Hippocampal formation (tissue), 2 donors: ENCODE measurements at regions not wholly inside any gene's neighbourhood (a gene's known extent, or its start where the extent isn't known, plus 50 kb on each side); places are given as distances from the start of the nearest gene placed in this dataset.
"Not testable (repeated sequence)": the region's sequence is repeated elsewhere in the genome, so short reads cannot be mapped to it uniquely, and the experiment has no call there.

Source experiments
- DNase-seq, 2 donors: peaks; one replicate each; lab custom pipeline; 2025; lab: John Stamatoyannopoulos, UW

DNA sequence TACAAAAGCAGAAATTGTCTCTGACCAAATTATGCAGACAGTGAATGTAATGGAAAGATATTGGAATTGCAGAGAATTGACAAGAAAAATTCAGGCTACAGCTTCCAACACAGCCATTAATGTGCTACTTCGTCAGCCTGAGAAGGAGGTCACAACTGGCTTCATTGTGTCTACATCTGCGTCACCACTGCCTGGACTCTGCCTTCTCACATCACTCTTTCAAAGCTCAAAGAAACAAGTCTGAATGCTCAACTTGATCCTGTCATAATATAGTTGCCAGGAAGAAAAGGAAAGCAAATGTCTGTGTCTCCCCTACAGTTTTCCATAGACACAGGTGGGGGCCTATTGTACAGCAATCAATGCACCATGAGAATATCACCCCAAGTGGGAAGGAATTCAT, 806.5 kb upstream of the CDH10 start:
- no peak for DNase-seq

- no peak for DNase-seq
These were observed 803.9 kb upstream of the CDH10 start for GRCh38 chr5:25448646-25449045.

- DNase-seq, result no peak
These were observed 803.4 kb upstream of the CDH10 start for GRCh38 chr5:25448190-25448621.

GRCh38 chr5:25446061-25446420, 801.3 kb upstream of the CDH10 start:
- DNase-seq, result not testable (repeated sequence)

- DNase-seq, result not testable (repeated sequence)
These were observed 800.7 kb upstream of the CDH10 start for GRCh38 chr5:25445381-25446060.

DNA sequence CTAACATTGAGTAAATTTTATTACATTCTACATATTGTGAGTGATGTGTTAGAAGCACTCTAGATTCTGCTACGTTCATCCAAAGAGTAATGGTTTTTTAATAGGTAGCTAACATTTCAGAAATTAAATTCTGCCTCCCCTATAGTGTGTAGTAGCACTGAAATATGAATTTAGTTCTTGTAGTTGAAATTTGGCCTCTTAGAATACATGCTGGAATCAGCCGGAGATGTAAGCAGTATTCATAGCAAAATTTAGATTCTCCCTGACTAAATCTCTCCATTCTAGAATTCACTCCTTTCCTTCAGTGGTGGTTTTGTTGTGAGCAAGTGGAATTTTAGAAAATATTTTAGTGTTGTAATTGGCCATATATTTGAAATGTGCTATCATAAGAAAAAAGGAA, 799.9 kb upstream of the CDH10 start:
- no peak for DNase-seq

GRCh38 chr5:25441810-25442209, 797.0 kb upstream of the CDH10 start:
- no peak for DNase-seq

- no peak for DNase-seq
These were observed 794.2 kb upstream of the CDH10 start for GRCh38 chr5:25439025-25439424.

DNA sequence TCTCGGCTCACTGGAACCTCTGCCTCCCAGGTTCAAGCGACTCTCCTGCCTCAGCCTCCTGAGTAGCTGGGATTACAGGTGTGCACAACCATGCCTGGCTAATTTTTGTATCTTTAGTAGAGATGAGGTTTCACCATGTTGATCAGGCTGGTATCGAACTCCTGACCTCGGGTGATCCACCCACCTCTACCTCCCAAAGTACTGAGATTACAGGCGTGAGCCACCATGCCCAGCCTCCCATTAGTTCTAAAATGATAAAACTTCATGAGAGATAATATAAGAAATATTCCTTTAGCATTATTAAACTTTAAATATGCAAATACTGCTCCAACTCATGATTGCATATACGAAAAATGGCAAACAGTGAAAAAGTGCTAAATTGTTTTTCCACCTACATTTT, 793.6 kb upstream of the CDH10 start:
- not testable (repeated sequence) for DNase-seq

GRCh38 chr5:25436452-25436851, 791.7 kb upstream of the CDH10 start:
- no peak for DNase-seq

- no peak for DNase-seq
These were observed 791.1 kb upstream of the CDH10 start for GRCh38 chr5:25435882-25436281.

DNA sequence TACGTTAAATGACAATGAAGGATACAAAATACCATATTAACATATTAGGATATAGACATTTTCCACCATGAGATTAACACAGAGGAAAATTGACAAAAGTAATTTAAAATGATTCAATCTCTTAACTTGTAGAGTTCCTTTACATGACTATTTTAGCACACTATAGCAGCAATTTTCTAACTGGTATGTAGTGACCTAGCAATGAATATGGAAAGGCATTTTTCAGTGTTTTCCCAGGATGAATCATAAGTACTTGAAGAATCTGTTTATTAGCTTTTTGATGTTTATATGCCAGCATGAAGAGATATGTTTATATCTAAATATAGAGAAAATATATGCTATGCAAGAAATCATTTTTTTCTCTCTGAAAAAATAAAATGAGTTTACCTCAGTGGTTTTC, 782.5 kb upstream of the CDH10 start:
- DNase-seq, result no peak

- DNase-seq, result no peak
These were observed 778.5 kb upstream of the CDH10 start for GRCh38 chr5:25423271-25423670.

DNA sequence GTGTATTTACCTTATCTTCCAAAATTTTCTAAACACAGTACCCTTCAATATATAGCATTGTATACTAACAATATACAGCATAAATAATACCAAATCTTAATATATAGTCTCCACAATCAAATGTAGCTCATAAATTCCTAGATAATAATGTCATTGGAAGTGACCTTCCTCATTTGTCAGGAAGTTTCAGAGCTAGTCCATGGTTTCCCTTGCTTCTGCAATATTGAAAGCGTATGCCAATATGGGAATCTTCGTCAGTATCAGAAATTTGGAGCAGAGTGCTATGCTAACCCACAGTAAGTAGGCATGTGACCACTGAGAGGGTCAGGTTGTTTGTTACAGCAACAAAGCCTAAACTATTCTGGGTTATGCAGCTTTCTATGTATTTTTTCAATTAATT, 774.9 kb upstream of the CDH10 start:
- no peak for DNase-seq

- DNase-seq, result no peak
These were observed 774.2 kb upstream of the CDH10 start for GRCh38 chr5:25418978-25419377.

DNA sequence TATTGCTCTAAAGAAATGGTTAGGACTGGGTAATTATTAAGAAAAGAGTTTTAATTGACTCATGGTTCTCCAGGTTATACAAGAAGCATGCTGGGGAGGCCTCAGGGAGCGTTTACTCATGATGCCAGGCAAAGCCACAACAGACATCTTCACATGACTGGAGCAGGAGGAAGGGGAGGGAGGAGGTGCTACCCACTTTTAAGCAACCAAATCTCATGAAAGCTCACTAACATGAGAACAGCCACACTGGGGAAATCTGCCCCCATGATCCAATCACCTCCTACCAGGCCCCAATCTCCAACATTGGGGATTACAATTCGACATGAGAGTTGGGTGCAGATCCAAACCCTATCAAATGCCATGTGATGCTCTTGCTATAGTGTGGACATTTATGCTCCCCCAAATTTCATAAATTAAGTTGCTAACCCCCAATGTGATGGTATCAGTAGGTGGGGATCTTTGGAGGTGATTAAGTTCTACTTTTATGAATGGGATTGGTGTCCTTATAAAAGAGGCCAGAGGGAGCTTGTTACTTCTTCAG, 773.6 kb upstream of the CDH10 start:
- no peak for DNase-seq

DNA sequence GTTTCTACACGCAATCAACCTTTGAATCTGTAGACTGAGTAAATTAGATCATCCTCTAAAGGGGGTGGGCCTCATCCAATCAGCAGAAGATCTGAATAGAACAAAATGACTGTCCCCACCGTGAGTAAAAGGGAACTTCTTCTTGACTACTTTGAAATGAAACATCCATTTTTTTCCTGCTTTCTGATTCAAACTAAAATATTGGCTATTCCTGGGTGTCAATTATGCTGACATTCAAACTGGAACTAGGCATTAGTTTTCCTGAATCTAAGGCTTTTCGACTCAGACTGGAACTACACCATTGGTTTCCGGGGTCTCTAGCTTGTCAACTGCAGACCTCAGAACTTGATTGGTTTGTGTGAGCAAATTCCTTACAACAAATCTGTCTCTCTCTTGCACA, 772.2 kb upstream of the CDH10 start:
- no peak for DNase-seq

GRCh38 chr5:25415970-25416369, 771.2 kb upstream of the CDH10 start:
- DNase-seq, result no peak

DNA sequence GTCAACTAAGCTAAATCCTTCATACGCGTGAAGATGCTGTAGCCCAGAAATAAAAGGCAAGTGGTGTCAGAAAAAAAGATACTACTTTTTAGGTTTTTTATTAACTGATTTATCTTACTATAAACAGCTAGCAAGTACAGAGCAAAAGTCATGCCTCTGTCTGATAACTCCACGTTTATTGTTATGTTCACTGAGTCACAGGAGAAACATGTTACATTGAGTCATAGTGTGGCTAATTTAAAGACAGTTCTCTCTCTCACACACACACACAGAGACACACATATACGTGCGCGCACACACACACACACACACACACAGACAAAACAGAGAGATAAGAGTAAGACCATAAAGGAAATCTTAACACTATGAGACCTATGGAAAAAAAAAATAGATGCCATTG, 770.0 kb upstream of the CDH10 start:
- DNase-seq, result no peak

GRCh38 chr5:25412116-25412661, 767.4 kb upstream of the CDH10 start:
- no peak for DNase-seq

DNA sequence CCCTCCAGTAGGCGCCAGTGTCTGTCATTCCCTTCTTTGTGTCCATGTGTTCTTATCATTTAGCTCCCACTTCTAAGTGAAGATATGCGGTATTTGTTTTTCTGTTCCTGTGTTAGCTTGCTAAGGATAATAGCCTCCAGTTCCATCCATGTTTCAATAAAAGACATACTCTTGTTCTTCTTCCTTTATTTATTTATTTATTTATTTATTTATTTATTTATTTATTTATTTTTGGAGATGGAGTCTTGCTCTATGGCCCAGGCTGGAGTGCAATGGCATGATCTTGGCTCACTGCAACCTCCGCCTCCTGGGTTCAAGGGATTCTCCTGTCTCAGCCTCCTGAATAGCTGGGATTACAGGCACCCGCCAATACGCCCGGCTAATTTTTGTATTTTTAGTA, 762.6 kb upstream of the CDH10 start:
- not testable (repeated sequence) for DNase-seq

DNA sequence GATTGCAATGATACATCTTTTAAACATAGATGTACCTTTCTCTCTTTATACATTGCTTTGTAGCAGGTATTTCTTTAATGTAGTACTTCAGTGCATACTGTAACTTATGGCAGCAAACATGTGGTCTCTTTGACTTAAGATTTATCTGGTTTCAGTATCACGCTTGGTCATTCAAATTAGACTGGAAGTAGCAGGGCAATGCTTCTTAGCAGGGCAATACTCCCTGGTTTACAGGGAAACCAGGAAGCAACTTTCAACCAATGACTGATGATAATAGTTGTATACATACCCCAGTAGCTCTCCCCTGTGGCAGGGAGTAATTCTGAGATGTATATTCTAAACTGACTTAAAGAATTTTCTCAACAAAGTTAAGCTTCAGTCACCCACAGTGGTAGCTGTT, 761.1 kb upstream of the CDH10 start:
- DNase-seq, result no peak

GRCh38 chr5:25399878-25400480, 755.2 kb upstream of the CDH10 start:
- DNase-seq, result no peak
